Prostate gland (tissue), 2 donors: ENCODE measurements at regions not wholly inside any gene's neighbourhood (a gene's known extent, or its start where the extent isn't known, plus 50 kb on each side); places are given as distances from the start of the nearest gene placed in this dataset.

ENCODE experiments used
- DNase-seq: peaks from one replicate; pipeline ENCODE4 v3.0.0-alpha.2; 2019; ENCODE audit warnings: low spot score
- H3K27ac ChIP-seq, 2 donors: fragments of 200-600 bp; sonication (generic); 2 replicates each; pipeline ENCODE4 v1.5.1; 2017 to 2019
- H3K27me3 ChIP-seq: fragments of 200-600 bp; sonication (generic); replicated peaks from 2 replicates; pipeline ENCODE4 v1.5.1; 2019; ENCODE audit not compliant: insufficient read depth
- H3K36me3 ChIP-seq, 2 donors: fragments of 200-600 bp; sonication (generic); 1 replicate in 1 of 2; 2 replicates in 1 of 2; pipeline versions ENCODE4 v1.5.1 to v1.8.1; 2017 to 2019
- H3K4me1 ChIP-seq: fragments of 200-600 bp; sonication (generic); replicated peaks from 2 replicates; pipeline ENCODE4 v1.5.1; 2019
- H3K4me3 ChIP-seq, 2 donors: fragments of 200-600 bp; sonication (generic); 2 replicates each; pipeline ENCODE4 v1.5.1; 2017 to 2019
- H3K9me3 ChIP-seq: fragments of 200-600 bp; sonication (generic); 2 replicates; pipeline ENCODE4 v1.5.1; 2017
- CTCF ChIP-seq, 4 experiments: fragments of 200-600 bp in 2 of 4; fragments of 450-650 bp in 2 of 4; sonication (generic) in 2 of 4; IDR thresholded peaks; 1 replicate in 3 of 4; 2 replicates in 1 of 4; pipeline ENCODE4 v1.5.1; 2016 to 2019; ENCODE audit warnings: antibody characterized with exemption in 4 of 4, mild to moderate bottlenecking in 2 of 4, moderate library complexity in 2 of 4
- POLR2A ChIP-seq: fragments of 450-650 bp; IDR thresholded peaks from one replicate; pipeline ENCODE4 v1.6.1; 2016; ENCODE audit warnings: antibody characterized with exemption, mild to moderate bottlenecking
- POLR2AphosphoS5 ChIP-seq: sonication (generic); formaldehyde crosslinking; IDR thresholded peaks from one replicate; pipeline ENCODE4 v1.6.1; 2017; ENCODE audit warnings: antibody characterized with exemption
- WGBS: methylation state at CpG from one replicate; pipeline ENCODE4 v1.1.5; 2018; 5-methylcytosine and 5-hydroxymethylcytosine counted together
- intact Hi-C: fragments of 100-400 bp; cut with DNase I; formaldehyde crosslinking; loops from one replicate; pipeline ENCODE4 v1.14.2; 2022

GRCh38 chr17:13952009-13952750, 117.1 kb upstream of the COX10 start:
- Histone ChIP-seq H3K27me3 (no peaks in the 10 kb centered on the region), H3K4me3 (no peak overlapping the region), H3K36me3 (no peaks in the 10 kb centered on the region), H3K4me1 (no peaks in the 10 kb centered on the region), H3K27ac (no peak overlapping the region), H3K9me3 (no peaks in the 10 kb centered on the region)
- TF ChIP-seq CTCF (IDR thresholded peaks at IDR 0.05) (no peak), POLR2AphosphoS5 (peak; percentile 10), POLR2A (no peak)
- DNase-seq = no peak
- WGBS = 63% methylated on average over 4 of the region's 4 CpGs
- intact Hi-C loops = no loop called here

GRCh38 chr17:13953841-13954240, 115.5 kb upstream of the COX10 start:
- 0% methylated on average over 1 of the region's 1 CpG for WGBS
- TF ChIP-seq POLR2AphosphoS5 (no peak), POLR2A (no peak), CTCF (IDR thresholded peaks at IDR 0.05) (no peak)
- Histone ChIP-seq H3K9me3 (no peaks in the 10 kb centered on the region), H3K4me3 (no peak overlapping the region), H3K4me1 (no peaks in the 10 kb centered on the region), H3K36me3 (no peaks in the 10 kb centered on the region), H3K27ac (no peak overlapping the region), H3K27me3 (no peaks in the 10 kb centered on the region)
- intact Hi-C loops = no loop called here
- DNase-seq = no peak

- H3K36me3 ChIP-seq = no peaks in the 10 kb centered on the region
- H3K9me3 ChIP-seq = no peaks in the 10 kb centered on the region
- no peak overlapping the region for H3K27ac ChIP-seq
- H3K4me3 ChIP-seq = no peak overlapping the region
- intact Hi-C loops = no loop called here
- no peaks in the 10 kb centered on the region for H3K27me3 ChIP-seq
- TF ChIP-seq POLR2AphosphoS5 (no peak), POLR2A (no peak), CTCF (IDR thresholded peaks at IDR 0.05) (no peak)
- 20% methylated on average over 3 of the region's 3 CpGs for WGBS
- H3K4me1 ChIP-seq = no peaks in the 10 kb centered on the region
- DNase-seq = no peak
These were observed 111.7 kb upstream of the COX10 start for GRCh38 chr17:13957636-13958035.

- DNase-seq = no peak
- TF ChIP-seq POLR2A (no peak), CTCF (IDR thresholded peaks at IDR 0.05) (no peak), POLR2AphosphoS5 (no peak)
- Histone ChIP-seq H3K27me3 (no peaks in the 10 kb centered on the region), H3K27ac (no peak overlapping the region), H3K4me1 (no peaks in the 10 kb centered on the region), H3K4me3 (no peak overlapping the region), H3K9me3 (no peaks in the 10 kb centered on the region), H3K36me3 (no peaks in the 10 kb centered on the region)
- intact Hi-C loops = no loop called here
- 17% methylated on average over 4 of the region's 4 CpGs for WGBS
These were observed 110.5 kb upstream of the COX10 start for GRCh38 chr17:13958773-13959172.

- Histone ChIP-seq H3K4me1 (no peaks in the 10 kb centered on the region), H3K27ac (no peak overlapping the region), H3K4me3 (no peak overlapping the region), H3K27me3 (no peaks in the 10 kb centered on the region), H3K36me3 (no peaks in the 10 kb centered on the region), H3K9me3 (no peaks in the 10 kb centered on the region)
- TF ChIP-seq CTCF (IDR thresholded peaks at IDR 0.05) = no peak
- no peak for TF ChIP-seq POLR2A
- no peak for TF ChIP-seq POLR2AphosphoS5
- intact Hi-C loops = no loop called here
- DNase-seq = no peak
- WGBS = 86% methylated on average over 4 of the region's 4 CpGs
These were observed 108.0 kb upstream of the COX10 start for GRCh38 chr17:13961265-13961664.
